Left cardiac atrium (tissue), 4 donors: ENCODE measurements at regions not wholly inside any gene's neighbourhood (a gene's known extent, or its start where the extent isn't known, plus 50 kb on each side); places are given as distances from the start of the nearest gene placed in this dataset.

ENCODE experiments used
- ATAC-seq, 2 donors: fragments of 200-7000 bp; cut with Tn5 transposase; one replicate each; pipeline ENCODE4 v1.9.1; 2020; ENCODE audit warnings: mild to moderate bottlenecking in 2 of 2, moderate library complexity in 2 of 2
- DNase-seq: peaks from one replicate; pipeline ENCODE4 v3.0.0-alpha.2; 2020
- intact Hi-C, 2 donors: fragments of 100-400 bp; cut with DNase I; formaldehyde crosslinking; loops; one replicate each; pipeline versions ENCODE4 v1.14.1 to v1.15.1; 2022 to 2023
- donor health status: DM: no; HTN: yes; CAD: no.
- donor health status: DM: no; HTN: yes; CAD: no; lungs with severe emphysema.
- donor health status: DM: yes; HTN: yes; CAD: no.
- donor health status: Dilated cardiomyopathy.

GRCh38 chr7:85516675-85517074, 329.8 kb upstream of the SEMA3D start:
- no peak for ATAC-seq
- intact Hi-C loops, result no loop called here

GRCh38 chr7:85512790-85513189, 325.9 kb upstream of the SEMA3D start:
- DNase-seq (no peak), ATAC-seq (no peak)
- intact Hi-C loops, result no loop called here

More at GRCh38 chr7:85516675-85517074, 329.8 kb upstream of the SEMA3D start:
- no peak for DNase-seq

- DNase-seq, result no peak
- ATAC-seq, result no peak
- intact Hi-C loops, result no loop called here
Measured at GRCh38 chr7:85510287-85510686, 323.4 kb upstream of the SEMA3D start.

GRCh38 chr7:85509476-85509875, 322.6 kb upstream of the SEMA3D start:
- DNase-seq (no peak), ATAC-seq (no peak)
- intact Hi-C loops, result no loop called here

GRCh38 chr7:85508642-85509410, 322.0 kb upstream of the SEMA3D start:
- intact Hi-C loops, result no loop called here
- DNase-seq, result no peak
- ATAC-seq, result peak in 1 of 2 donors; percentile 38

GRCh38 chr7:85498031-85498430, 311.2 kb upstream of the SEMA3D start:
- ATAC-seq (no peak), DNase-seq (no peak)
- intact Hi-C loops, result no loop called here

- ATAC-seq (no peak), DNase-seq (no peak)
- intact Hi-C loops, result no loop called here
Measured at GRCh38 chr7:85489498-85489897, 302.6 kb upstream of the SEMA3D start.

GRCh38 chr7:85488406-85488805, 301.6 kb upstream of the SEMA3D start:
- intact Hi-C loops, result no loop called here
- DNase-seq, result no peak
- no peak for ATAC-seq

- ATAC-seq (no peak), DNase-seq (no peak)
- intact Hi-C loops, result no loop called here
Measured at GRCh38 chr7:85483177-85483576, 296.3 kb upstream of the SEMA3D start.

- ATAC-seq, result no peak
- DNase-seq, result no peak
- intact Hi-C loops, result no loop called here
Measured at GRCh38 chr7:85480666-85481065, 293.8 kb upstream of the SEMA3D start.

GRCh38 chr7:85479918-85480643, 293.2 kb upstream of the SEMA3D start:
- ATAC-seq, result no peak

GRCh38 chr7:85478530-85478929, 291.7 kb upstream of the SEMA3D start:
- no peak for DNase-seq
- intact Hi-C loops, result no loop called here
- no peak for ATAC-seq

More at GRCh38 chr7:85479918-85480643, 293.2 kb upstream of the SEMA3D start:
- no peak for DNase-seq
- intact Hi-C loops, result no loop called here

GRCh38 chr7:85475476-85475875, 288.6 kb upstream of the SEMA3D start:
- intact Hi-C loops, result no loop called here
- no peak for DNase-seq
- no peak for ATAC-seq

- no peak for DNase-seq
- intact Hi-C loops, result no loop called here
- no peak for ATAC-seq
Measured at GRCh38 chr7:85475071-85475470, 288.2 kb upstream of the SEMA3D start.

GRCh38 chr7:85474234-85474633, 287.4 kb upstream of the SEMA3D start:
- DNase-seq (no peak), ATAC-seq (no peak)
- intact Hi-C loops, result no loop called here

GRCh38 chr7:85471740-85472139, 284.9 kb upstream of the SEMA3D start:
- ATAC-seq, result no peak
- intact Hi-C loops, result no loop called here
- DNase-seq, result no peak

- DNase-seq (no peak), ATAC-seq (no peak)
- intact Hi-C loops, result no loop called here
Measured at GRCh38 chr7:85471307-85471706, 284.5 kb upstream of the SEMA3D start.

GRCh38 chr7:85469446-85470010, 282.7 kb upstream of the SEMA3D start:
- intact Hi-C loops, result no loop called here
- DNase-seq (no peak), ATAC-seq (no peak)

- intact Hi-C loops, result no loop called here
- ATAC-seq (no peak), DNase-seq (no peak)
Measured at GRCh38 chr7:85464042-85464651, 277.3 kb upstream of the SEMA3D start.

GRCh38 chr7:85462671-85463070, 275.8 kb upstream of the SEMA3D start:
- DNase-seq, result no peak
- intact Hi-C loops, result no loop called here
- ATAC-seq, result no peak
